ENCODE measurements at regions not wholly inside any gene's neighbourhood (a gene's known extent, or its start where the extent isn't known, plus 50 kb on each side); places are given as distances from the start of the nearest gene placed in this dataset.

- TF ChIP-seq CTCF (IDR thresholded peaks at IDR 0.05) = no peak
- H3K36me3 Mint-ChIP-seq = no peaks in the 10 kb centered on the region
- Histone ChIP-seq H3K4me1 (ENCODE audit: control insufficient read depth in 1 of 2, insufficient read depth in 2 of 2, low read length in 2 of 2) (no peaks in the 10 kb centered on the region), H3K4me3 (replicated peaks in 1 of 3; ENCODE audit: low read depth in 2 of 3, low read length in 3 of 3) (no peak overlapping the region), H3K27me3 (ENCODE audit: control insufficient read depth in 2 of 2, insufficient read depth in 2 of 2, low read length in 2 of 2) (no peaks in the 10 kb centered on the region), H3K36me3 (replicated peaks in 1 of 2; ENCODE audit: control insufficient read depth in 1 of 2, insufficient read depth in 2 of 2, low read length in 2 of 2) (no peaks in the 10 kb centered on the region), H2AFZ (ENCODE audit: insufficient read depth, low read depth, low read length, poor library complexity, severe bottlenecking) (no peak overlapping the region), H3K4me2 (replicated peaks; ENCODE audit: extremely low read depth, low read length, poor library complexity, severe bottlenecking) (no peak overlapping the region), H3K79me2 (ENCODE audit: insufficient read depth, low read length) (no peaks in the 10 kb centered on the region), H4K20me1 (ENCODE audit: insufficient read depth, low read length) (no peaks in the 10 kb centered on the region), H3K27ac (ENCODE audit: low read depth in 1 of 2, low read length in 2 of 2) (no peak overlapping the region), H3K9me3 (replicated peaks in 1 of 2; ENCODE audit: control insufficient read depth in 1 of 2, insufficient read depth in 1 of 2, low read length in 2 of 2) (peaks cover 14 to 18% of the 10 kb centered on the region in 2 donors), H3K9ac (ENCODE audit: insufficient read depth, low read length, poor library complexity, severe bottlenecking) (no peak overlapping the region)
- no CpG with 5 or more reads among the region's 2 CpGs for WGBS (ENCODE audit: insufficient coverage)
- H3K27ac Mint-ChIP-seq = no peak overlapping the region
- intact Hi-C loops (cut with micrococcal nuclease) = no loop called here
- no peak overlapping the region for H3K4me3 Mint-ChIP-seq
- H3K27me3 Mint-ChIP-seq (ENCODE audit: low read depth in 3 of 3) = peaks cover 0 to 2% (median 0%) of the 10 kb centered on the region in 3 donors
- no peaks in the 10 kb centered on the region for H3K4me1 Mint-ChIP-seq
- no peak for DNase-seq
- peaks cover 4 to 21% (median 16%) of the 10 kb centered on the region in 7 donors for H3K9me3 Mint-ChIP-seq
Measured at GRCh38 chr13:34108410-34108809, 290.5 kb downstream of the RFC3 start.

DNA sequence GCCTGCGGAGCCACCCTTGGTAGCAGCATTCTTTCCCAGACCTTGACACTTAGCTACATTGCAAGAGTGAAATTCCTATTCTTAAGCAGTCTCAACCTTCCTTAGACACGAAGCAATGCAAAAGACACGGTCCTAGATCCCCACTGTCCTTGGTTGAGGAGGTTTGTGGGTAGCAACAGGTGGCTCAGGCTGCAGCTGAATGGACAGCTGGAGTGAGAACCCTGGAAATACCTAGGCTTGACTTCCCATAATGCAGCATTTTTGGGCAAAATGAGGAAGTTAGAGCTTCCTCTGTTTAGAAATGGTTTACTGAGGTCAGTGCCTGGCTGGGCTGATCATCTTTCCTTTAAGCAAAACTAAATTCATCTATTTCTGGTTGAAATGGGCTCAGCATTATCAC, 296.6 kb downstream of the RFC3 start:
- Histone ChIP-seq H3K4me2 (replicated peaks; ENCODE audit: extremely low read depth, low read length, poor library complexity, severe bottlenecking) (no peak overlapping the region), H3K4me3 (replicated peaks in 1 of 3; ENCODE audit: low read depth in 2 of 3, low read length in 3 of 3) (no peak overlapping the region), H3K27me3 (ENCODE audit: control insufficient read depth in 2 of 2, insufficient read depth in 2 of 2, low read length in 2 of 2) (no peaks in the 10 kb centered on the region), H3K79me2 (ENCODE audit: insufficient read depth, low read length) (no peaks in the 10 kb centered on the region), H3K36me3 (replicated peaks in 1 of 2; ENCODE audit: control insufficient read depth in 1 of 2, insufficient read depth in 2 of 2, low read length in 2 of 2) (no peaks in the 10 kb centered on the region), H3K9me3 (replicated peaks in 1 of 2; ENCODE audit: control insufficient read depth in 1 of 2, insufficient read depth in 1 of 2, low read length in 2 of 2) (peaks cover 3% of the 10 kb centered on the region in 2 donors), H3K27ac (ENCODE audit: low read depth in 1 of 2, low read length in 2 of 2) (no peak overlapping the region), H3K9ac (ENCODE audit: insufficient read depth, low read length, poor library complexity, severe bottlenecking) (no peak overlapping the region), H2AFZ (ENCODE audit: insufficient read depth, low read depth, low read length, poor library complexity, severe bottlenecking) (no peak overlapping the region), H3K4me1 (ENCODE audit: control insufficient read depth in 1 of 2, insufficient read depth in 2 of 2, low read length in 2 of 2) (no peaks in the 10 kb centered on the region), H4K20me1 (ENCODE audit: insufficient read depth, low read length) (no peaks in the 10 kb centered on the region)
- DNase-seq = no peak
- no peaks in the 10 kb centered on the region for H3K4me1 Mint-ChIP-seq
- peaks cover 0 to 2% (median 0%) of the 10 kb centered on the region in 3 donors for H3K27me3 Mint-ChIP-seq (ENCODE audit: low read depth in 3 of 3)
- H3K4me3 Mint-ChIP-seq = no peak overlapping the region
- no peak overlapping the region for H3K27ac Mint-ChIP-seq
- no peak for TF ChIP-seq CTCF (IDR thresholded peaks at IDR 0.05)
- 47% methylated on average over 2 of the region's 3 CpGs for WGBS (ENCODE audit: insufficient coverage)
- intact Hi-C loops (cut with micrococcal nuclease) = no loop called here
- peaks cover 3 to 15% (median 12%) of the 10 kb centered on the region in 7 donors for H3K9me3 Mint-ChIP-seq
- H3K36me3 Mint-ChIP-seq = no peaks in the 10 kb centered on the region
